ENCODE measurements at regions not wholly inside any gene's neighbourhood (a gene's known extent, or its start where the extent isn't known, plus 50 kb on each side); places are given as distances from the start of the nearest gene placed in this dataset.
"Not testable (repeated sequence)": the region's sequence is repeated elsewhere in the genome, so short reads cannot be mapped to it uniquely, and the experiment has no call there.

GRCh38 chr11:71721840-71722239, 111.2 kb upstream of the DEFB108B start:
- H3K4me3 ChIP-seq (ENCODE audit: low read depth in 1 of 2, low read length in 2 of 2); H3K9ac ChIP-seq (ENCODE audit: low read depth in 1 of 2, low read length in 2 of 2); H3K36me3 ChIP-seq (ENCODE audit: control insufficient read depth in 1 of 2, insufficient read depth in 2 of 2, low read length in 2 of 2); H3K27me3 ChIP-seq (ENCODE audit: control insufficient read depth in 1 of 2, insufficient read depth in 2 of 2, low read length in 2 of 2); H3K4me1 ChIP-seq (ENCODE audit: control insufficient read depth in 1 of 2, insufficient read depth in 2 of 2, low read length in 2 of 2); H3K27ac ChIP-seq (ENCODE audit: low read depth, low read length); H3K9me3 ChIP-seq (ENCODE audit: control insufficient read depth in 1 of 2, low read length in 2 of 2): not testable (repeated sequence)

DNA sequence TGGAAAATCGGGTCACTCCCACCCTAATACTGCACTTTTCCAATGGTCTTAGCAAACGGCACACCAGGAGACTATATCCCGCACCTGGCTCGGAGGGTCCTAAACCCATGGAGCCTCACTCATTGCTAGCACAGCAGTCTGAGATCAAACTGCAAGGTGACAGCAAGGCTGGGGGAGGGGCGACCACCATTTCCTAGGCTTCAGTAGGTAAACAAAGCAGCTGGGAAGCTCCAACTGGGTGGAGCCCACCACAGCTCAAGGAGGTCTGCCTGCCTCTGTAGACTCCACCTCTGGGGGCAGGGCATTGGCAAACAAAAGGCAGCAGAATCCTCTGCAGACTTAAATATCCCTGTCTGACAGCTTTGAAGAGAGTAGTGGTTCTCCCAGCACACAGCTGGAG, 109.0 kb upstream of the DEFB108B start:
- H3K27ac ChIP-seq (ENCODE audit: low read depth, low read length); H3K36me3 ChIP-seq (ENCODE audit: control insufficient read depth in 1 of 2, insufficient read depth in 2 of 2, low read length in 2 of 2); H3K27me3 ChIP-seq (ENCODE audit: control insufficient read depth in 1 of 2, insufficient read depth in 2 of 2, low read length in 2 of 2); H3K4me3 ChIP-seq (ENCODE audit: low read depth in 1 of 2, low read length in 2 of 2); H3K9me3 ChIP-seq (ENCODE audit: control insufficient read depth in 1 of 2, low read length in 2 of 2); H3K4me1 ChIP-seq (ENCODE audit: control insufficient read depth in 1 of 2, insufficient read depth in 2 of 2, low read length in 2 of 2); H3K9ac ChIP-seq (ENCODE audit: low read depth in 1 of 2, low read length in 2 of 2): not testable (repeated sequence)

DNA sequence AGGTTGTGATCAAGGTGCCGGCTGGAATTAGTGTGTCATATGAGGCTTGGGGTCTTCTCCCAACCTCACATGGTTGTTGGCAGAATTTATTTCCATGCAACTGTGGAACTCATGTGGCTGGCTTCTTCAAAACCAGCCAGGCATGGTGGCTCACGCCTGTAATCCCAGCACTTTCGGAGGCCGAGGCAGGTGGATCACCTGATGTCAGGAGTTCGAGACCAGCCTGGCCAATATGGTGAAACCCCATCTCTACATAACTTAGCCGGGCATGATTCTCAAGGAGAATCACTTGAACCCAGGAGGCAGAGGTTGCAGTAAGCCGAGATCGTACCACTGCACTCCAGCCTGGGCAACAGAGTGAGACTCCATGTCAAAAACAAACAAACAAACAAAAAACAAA, 102.3 kb upstream of the DEFB108B start:
- H3K36me3 ChIP-seq (ENCODE audit: control insufficient read depth in 1 of 2, insufficient read depth in 2 of 2, low read length in 2 of 2); H3K9ac ChIP-seq (ENCODE audit: low read depth in 1 of 2, low read length in 2 of 2); H3K27ac ChIP-seq (ENCODE audit: low read depth, low read length); H3K27me3 ChIP-seq (ENCODE audit: control insufficient read depth in 1 of 2, insufficient read depth in 2 of 2, low read length in 2 of 2); H3K4me1 ChIP-seq (ENCODE audit: control insufficient read depth in 1 of 2, insufficient read depth in 2 of 2, low read length in 2 of 2); H3K4me3 ChIP-seq (ENCODE audit: low read depth in 1 of 2, low read length in 2 of 2); H3K9me3 ChIP-seq (ENCODE audit: control insufficient read depth in 1 of 2, low read length in 2 of 2): not testable (repeated sequence)

DNA sequence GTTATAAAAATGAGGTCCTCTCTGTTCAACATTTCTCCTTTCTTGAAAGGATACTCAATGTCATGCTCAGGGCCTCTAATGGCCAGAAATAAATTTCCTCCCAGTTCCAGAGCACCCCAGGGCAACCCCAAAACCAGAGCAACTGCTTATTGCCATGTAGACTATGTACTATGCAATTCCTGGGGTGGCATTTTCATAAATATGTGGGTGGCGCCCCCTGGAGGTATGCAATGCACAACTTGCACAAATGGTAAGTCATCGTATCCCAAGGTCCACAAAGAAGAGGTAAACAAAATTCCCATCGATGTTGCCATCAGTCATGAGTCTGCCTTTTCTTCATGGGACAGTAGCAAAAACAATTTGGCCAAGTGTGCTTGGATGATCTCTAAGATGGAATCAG, 98.6 kb upstream of the DEFB108B start:
- not testable (repeated sequence) for H3K27me3 ChIP-seq (ENCODE audit: control insufficient read depth in 1 of 2, insufficient read depth in 2 of 2, low read length in 2 of 2); H3K9ac ChIP-seq (ENCODE audit: low read depth in 1 of 2, low read length in 2 of 2); H3K4me1 ChIP-seq (ENCODE audit: control insufficient read depth in 1 of 2, insufficient read depth in 2 of 2, low read length in 2 of 2); H3K27ac ChIP-seq (ENCODE audit: low read depth, low read length); H3K4me3 ChIP-seq (ENCODE audit: low read depth in 1 of 2, low read length in 2 of 2); H3K36me3 ChIP-seq (ENCODE audit: control insufficient read depth in 1 of 2, insufficient read depth in 2 of 2, low read length in 2 of 2); H3K9me3 ChIP-seq (ENCODE audit: control insufficient read depth in 1 of 2, low read length in 2 of 2)

DNA sequence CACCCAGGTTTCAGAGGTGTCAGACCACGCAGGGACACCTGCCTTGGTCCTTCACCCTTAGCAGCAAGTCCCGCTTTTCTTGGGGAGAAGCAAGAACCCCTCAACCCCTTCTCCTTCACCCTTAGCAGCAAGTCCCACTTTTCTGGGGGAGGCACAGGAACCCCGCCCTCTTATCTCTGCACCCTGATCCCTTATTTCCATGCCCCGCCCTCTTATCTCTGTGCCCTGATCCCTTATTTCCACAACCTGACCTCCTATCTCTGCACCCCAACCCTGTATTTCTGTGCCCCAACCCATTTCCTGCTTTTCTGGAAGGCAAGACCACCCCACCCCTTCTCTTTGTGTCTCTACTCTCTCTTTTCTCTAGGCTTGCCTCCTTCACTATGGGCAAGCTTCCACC, 94.7 kb upstream of the DEFB108B start:
- H3K4me3 ChIP-seq (ENCODE audit: low read depth in 1 of 2, low read length in 2 of 2); H3K9me3 ChIP-seq (ENCODE audit: control insufficient read depth in 1 of 2, low read length in 2 of 2); H3K27ac ChIP-seq (ENCODE audit: low read depth, low read length); H3K4me1 ChIP-seq (ENCODE audit: control insufficient read depth in 1 of 2, insufficient read depth in 2 of 2, low read length in 2 of 2); H3K27me3 ChIP-seq (ENCODE audit: control insufficient read depth in 1 of 2, insufficient read depth in 2 of 2, low read length in 2 of 2); H3K9ac ChIP-seq (ENCODE audit: low read depth in 1 of 2, low read length in 2 of 2); H3K36me3 ChIP-seq (ENCODE audit: control insufficient read depth in 1 of 2, insufficient read depth in 2 of 2, low read length in 2 of 2): not testable (repeated sequence)

GRCh38 chr11:71743385-71743784, 89.6 kb upstream of the DEFB108B start:
- H3K27ac ChIP-seq (ENCODE audit: low read depth, low read length); H3K9me3 ChIP-seq (ENCODE audit: control insufficient read depth in 1 of 2, low read length in 2 of 2); H3K9ac ChIP-seq (ENCODE audit: low read depth in 1 of 2, low read length in 2 of 2); H3K4me1 ChIP-seq (ENCODE audit: control insufficient read depth in 1 of 2, insufficient read depth in 2 of 2, low read length in 2 of 2); H3K4me3 ChIP-seq (ENCODE audit: low read depth in 1 of 2, low read length in 2 of 2); H3K36me3 ChIP-seq (ENCODE audit: control insufficient read depth in 1 of 2, insufficient read depth in 2 of 2, low read length in 2 of 2); H3K27me3 ChIP-seq (ENCODE audit: control insufficient read depth in 1 of 2, insufficient read depth in 2 of 2, low read length in 2 of 2): not testable (repeated sequence)

DNA sequence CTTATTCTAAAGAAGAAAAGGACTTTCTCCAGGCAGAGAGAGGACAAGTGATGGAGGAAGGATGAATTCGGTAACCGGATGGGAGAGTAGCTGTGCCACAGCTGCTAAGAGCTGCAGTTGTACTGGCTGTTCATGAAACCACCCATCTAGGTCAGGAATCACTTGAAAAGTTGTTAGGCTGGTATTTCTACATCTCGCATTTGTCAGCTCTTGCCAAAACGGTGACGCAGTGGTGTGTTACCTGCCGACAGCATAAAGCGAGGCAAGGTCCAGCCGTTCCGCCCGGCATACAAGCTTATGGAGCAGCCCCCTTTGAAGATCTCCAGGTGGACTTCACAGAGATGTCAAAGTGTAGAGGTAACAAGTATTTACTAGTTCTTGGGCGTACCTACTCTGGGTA, 87.3 kb upstream of the DEFB108B start:
- Histone ChIP-seq H3K4me3 (ENCODE audit: low read depth in 1 of 2, low read length in 2 of 2) (peak overlapping the region in 1 of 2 donors; percentile 50), H3K9ac (ENCODE audit: low read depth in 1 of 2, low read length in 2 of 2) (peak overlapping the region in 1 of 2 donors; percentile 15), H3K27ac (ENCODE audit: low read depth, low read length) (peak overlapping the region; percentile 20)
- not testable (repeated sequence) for H3K4me1 ChIP-seq (ENCODE audit: control insufficient read depth in 1 of 2, insufficient read depth in 2 of 2, low read length in 2 of 2); H3K36me3 ChIP-seq (ENCODE audit: control insufficient read depth in 1 of 2, insufficient read depth in 2 of 2, low read length in 2 of 2); H3K9me3 ChIP-seq (ENCODE audit: control insufficient read depth in 1 of 2, low read length in 2 of 2); H3K27me3 ChIP-seq (ENCODE audit: control insufficient read depth in 1 of 2, insufficient read depth in 2 of 2, low read length in 2 of 2)

DNA sequence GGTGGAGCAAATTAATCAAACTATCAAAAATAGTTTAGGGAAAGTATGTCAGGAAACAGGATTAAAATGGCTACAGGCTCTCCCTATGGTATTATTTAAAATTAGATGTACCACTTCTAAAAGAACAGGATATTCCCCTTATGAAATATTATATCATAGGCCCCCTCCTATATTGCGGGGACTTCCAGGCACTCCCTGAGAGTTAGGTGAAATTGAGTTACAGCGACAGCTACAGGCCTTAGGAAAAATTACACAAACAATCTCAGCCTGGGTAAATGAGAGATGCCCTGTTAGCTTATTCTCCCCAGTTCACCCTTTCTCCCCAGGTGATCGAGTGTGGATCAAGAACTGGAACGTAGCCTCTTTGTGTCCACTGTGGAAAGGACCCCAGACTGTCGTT, 86.7 kb upstream of the DEFB108B start:
- H3K36me3 ChIP-seq (ENCODE audit: control insufficient read depth in 1 of 2, insufficient read depth in 2 of 2, low read length in 2 of 2); H3K9me3 ChIP-seq (ENCODE audit: control insufficient read depth in 1 of 2, low read length in 2 of 2); H3K27me3 ChIP-seq (ENCODE audit: control insufficient read depth in 1 of 2, insufficient read depth in 2 of 2, low read length in 2 of 2); H3K4me1 ChIP-seq (ENCODE audit: control insufficient read depth in 1 of 2, insufficient read depth in 2 of 2, low read length in 2 of 2): not testable (repeated sequence)
- H3K4me3 ChIP-seq (ENCODE audit: low read depth in 1 of 2, low read length in 2 of 2), result peak overlapping the region in 1 of 2 donors; percentile 50
- H3K27ac ChIP-seq (ENCODE audit: low read depth, low read length), result peak overlapping the region; percentile 20
- peak overlapping the region in 1 of 2 donors; percentile 15 for H3K9ac ChIP-seq (ENCODE audit: low read depth in 1 of 2, low read length in 2 of 2)

- not testable (repeated sequence) for H3K9me3 ChIP-seq (ENCODE audit: control insufficient read depth in 1 of 2, low read length in 2 of 2); H3K4me1 ChIP-seq (ENCODE audit: control insufficient read depth in 1 of 2, insufficient read depth in 2 of 2, low read length in 2 of 2); H3K27me3 ChIP-seq (ENCODE audit: control insufficient read depth in 1 of 2, insufficient read depth in 2 of 2, low read length in 2 of 2); H3K9ac ChIP-seq (ENCODE audit: low read depth in 1 of 2, low read length in 2 of 2); H3K36me3 ChIP-seq (ENCODE audit: control insufficient read depth in 1 of 2, insufficient read depth in 2 of 2, low read length in 2 of 2); H3K4me3 ChIP-seq (ENCODE audit: low read depth in 1 of 2, low read length in 2 of 2); H3K27ac ChIP-seq (ENCODE audit: low read depth, low read length)
Observed at GRCh38 chr11:71748965-71749620, 83.9 kb upstream of the DEFB108B start.

DNA sequence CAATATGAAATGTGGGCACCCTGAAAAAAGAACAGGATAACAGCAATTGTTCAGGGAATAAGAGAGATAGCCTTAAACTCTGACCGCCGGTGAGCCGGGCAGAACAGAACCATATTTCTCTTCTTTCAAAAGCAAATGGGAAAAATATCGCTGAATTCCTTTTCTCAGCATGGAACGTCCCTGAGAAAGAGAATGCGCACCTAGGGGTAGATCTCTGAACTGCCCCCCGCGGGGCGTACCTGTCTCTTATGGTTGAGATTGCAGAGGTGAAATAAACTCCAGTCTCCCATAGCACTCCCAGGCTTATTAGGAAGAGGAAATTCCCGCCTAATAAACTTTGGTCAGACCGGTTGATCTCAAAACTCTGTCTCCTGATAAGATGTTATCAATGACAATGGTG, 82.1 kb upstream of the DEFB108B start:
- not testable (repeated sequence) for H3K4me1 ChIP-seq (ENCODE audit: control insufficient read depth in 1 of 2, insufficient read depth in 2 of 2, low read length in 2 of 2); H3K36me3 ChIP-seq (ENCODE audit: control insufficient read depth in 1 of 2, insufficient read depth in 2 of 2, low read length in 2 of 2); H3K27ac ChIP-seq (ENCODE audit: low read depth, low read length); H3K27me3 ChIP-seq (ENCODE audit: control insufficient read depth in 1 of 2, insufficient read depth in 2 of 2, low read length in 2 of 2); H3K9me3 ChIP-seq (ENCODE audit: control insufficient read depth in 1 of 2, low read length in 2 of 2); H3K4me3 ChIP-seq (ENCODE audit: low read depth in 1 of 2, low read length in 2 of 2); H3K9ac ChIP-seq (ENCODE audit: low read depth in 1 of 2, low read length in 2 of 2)
